ENCODE measurements at regions not wholly inside any gene's neighbourhood (a gene's known extent, or its start where the extent isn't known, plus 50 kb on each side); places are given as distances from the start of the nearest gene placed in this dataset.

GRCh38 chr18:22325396-22325795 lies 92.3 kb downstream of the CTAGE1 start:
- 96% methylated on average over 8 of the region's 8 CpGs for WGBS (ENCODE audit: low lambda C conversion rate, missing lambda C conversion rate)
- Histone ChIP-seq H3K9me2 (replicated peaks; ENCODE audit: insufficient read depth) (no peaks in the 10 kb centered on the region), H3K27me3 (no peaks in the 10 kb centered on the region), H3K4me3 (no peak overlapping the region), H3K27ac (no peak overlapping the region), H4K20me1 (ENCODE audit: insufficient read depth, poor library complexity, severe bottlenecking) (no peaks in the 10 kb centered on the region), H2AFZ (no peak overlapping the region), H3K36me3 (replicated peaks; ENCODE audit: insufficient read depth, low read depth) (no peaks in the 10 kb centered on the region), H3K4me1 (ENCODE audit: insufficient read depth) (peaks cover 14% of the 10 kb centered on the region), H3K79me2 (no peaks in the 10 kb centered on the region), H3K9me3 (ENCODE audit: low read depth) (no peaks in the 10 kb centered on the region), H3K4me2 (no peak overlapping the region)
- TF ChIP-seq, protein P1, sequence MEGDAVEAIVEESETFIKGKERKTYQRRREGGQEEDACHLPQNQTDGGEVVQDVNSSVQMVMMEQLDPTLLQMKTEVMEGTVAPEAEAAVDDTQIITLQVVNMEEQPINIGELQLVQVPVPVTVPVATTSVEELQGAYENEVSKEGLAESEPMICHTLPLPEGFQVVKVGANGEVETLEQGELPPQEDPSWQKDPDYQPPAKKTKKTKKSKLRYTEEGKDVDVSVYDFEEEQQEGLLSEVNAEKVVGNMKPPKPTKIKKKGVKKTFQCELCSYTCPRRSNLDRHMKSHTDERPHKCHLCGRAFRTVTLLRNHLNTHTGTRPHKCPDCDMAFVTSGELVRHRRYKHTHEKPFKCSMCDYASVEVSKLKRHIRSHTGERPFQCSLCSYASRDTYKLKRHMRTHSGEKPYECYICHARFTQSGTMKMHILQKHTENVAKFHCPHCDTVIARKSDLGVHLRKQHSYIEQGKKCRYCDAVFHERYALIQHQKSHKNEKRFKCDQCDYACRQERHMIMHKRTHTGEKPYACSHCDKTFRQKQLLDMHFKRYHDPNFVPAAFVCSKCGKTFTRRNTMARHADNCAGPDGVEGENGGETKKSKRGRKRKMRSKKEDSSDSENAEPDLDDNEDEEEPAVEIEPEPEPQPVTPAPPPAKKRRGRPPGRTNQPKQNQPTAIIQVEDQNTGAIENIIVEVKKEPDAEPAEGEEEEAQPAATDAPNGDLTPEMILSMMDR (IDR thresholded peaks at IDR 0.05; ENCODE audit: poor library complexity) = no peak
- no peak for TF ChIP-seq EZH2 (IDR thresholded peaks at IDR 0.05; ENCODE audit: borderline replicate concordance)
- TF ChIP-seq EZH2phosphoT487 (IDR thresholded peaks at IDR 0.05; ENCODE audit: low read depth, severe bottlenecking, unreplicated experiment) = no peak
- DNase-seq (ENCODE audit: low spot score) = no peak

DNA sequence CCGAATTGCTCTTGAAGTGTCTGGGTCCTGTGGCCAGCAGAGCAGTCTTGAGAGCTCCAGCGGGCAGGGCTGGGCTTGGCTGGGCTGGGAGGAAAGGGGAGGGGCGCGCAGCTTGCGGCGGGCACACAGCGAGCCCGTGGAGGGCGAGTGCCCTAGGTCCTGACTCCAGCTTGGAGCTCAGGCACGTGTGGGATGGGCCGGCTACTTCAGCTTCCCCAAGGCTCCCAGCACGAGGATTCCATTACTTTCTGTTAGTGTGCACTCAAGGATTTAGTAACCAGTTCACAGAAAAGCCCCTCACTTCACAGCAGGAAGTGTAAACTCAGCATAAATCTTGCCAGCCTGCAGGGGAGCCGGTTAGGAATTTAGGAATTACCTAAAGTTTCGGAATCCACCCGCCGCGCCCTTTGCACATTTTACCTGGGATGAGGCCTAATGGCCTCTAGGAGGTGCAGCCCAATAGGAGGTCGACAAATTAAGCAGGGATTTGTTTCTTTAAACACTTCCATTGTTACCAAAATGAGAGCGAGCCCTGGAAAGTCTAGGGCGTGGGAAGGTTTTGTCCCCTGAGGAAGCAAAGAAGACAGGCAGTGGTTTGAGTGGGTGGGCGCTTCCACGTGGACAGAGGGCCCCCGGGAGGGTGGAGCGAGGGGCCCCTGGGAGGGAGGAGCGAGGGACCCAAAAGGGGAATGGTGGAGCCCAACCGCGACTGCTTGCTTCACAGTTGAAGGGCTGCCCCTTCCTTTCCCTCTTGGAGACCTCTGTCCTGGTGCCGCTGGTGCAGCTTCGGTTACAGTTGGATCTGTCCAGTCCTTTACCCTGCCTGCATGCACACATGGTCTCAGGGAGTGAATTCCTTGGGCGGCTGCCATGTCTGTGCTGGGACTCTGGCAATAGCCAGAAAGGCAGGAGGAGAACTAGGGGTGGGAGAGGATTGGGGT lies 93.3 kb downstream of the CTAGE1 start:
- Histone ChIP-seq H3K79me2 (no peaks in the 10 kb centered on the region), H3K4me3 (peak overlapping the region; percentile 12), H2AFZ (peak overlapping the region; percentile 49), H4K20me1 (ENCODE audit: insufficient read depth, poor library complexity, severe bottlenecking) (no peaks in the 10 kb centered on the region), H3K36me3 (replicated peaks; ENCODE audit: insufficient read depth, low read depth) (no peaks in the 10 kb centered on the region), H3K27ac (peak overlapping the region; percentile 12), H3K4me1 (ENCODE audit: insufficient read depth) (peaks cover 14% of the 10 kb centered on the region), H3K4me2 (peak overlapping the region; percentile 73), H3K9me3 (ENCODE audit: low read depth) (no peaks in the 10 kb centered on the region), H3K27me3 (no peaks in the 10 kb centered on the region), H3K9me2 (replicated peaks; ENCODE audit: insufficient read depth) (no peaks in the 10 kb centered on the region)
- peak; percentile 70 for DNase-seq (ENCODE audit: low spot score)
- WGBS (ENCODE audit: low lambda C conversion rate, missing lambda C conversion rate) = 18% methylated on average over 26 of the region's 30 CpGs
- TF ChIP-seq EZH2phosphoT487 (IDR thresholded peaks at IDR 0.05; ENCODE audit: low read depth, severe bottlenecking, unreplicated experiment) = no peak
- TF ChIP-seq, protein P1 (IDR thresholded peaks at IDR 0.05; ENCODE audit: poor library complexity) = peak; percentile 35
- TF ChIP-seq EZH2 (IDR thresholded peaks at IDR 0.05; ENCODE audit: borderline replicate concordance) = no peak

DNA sequence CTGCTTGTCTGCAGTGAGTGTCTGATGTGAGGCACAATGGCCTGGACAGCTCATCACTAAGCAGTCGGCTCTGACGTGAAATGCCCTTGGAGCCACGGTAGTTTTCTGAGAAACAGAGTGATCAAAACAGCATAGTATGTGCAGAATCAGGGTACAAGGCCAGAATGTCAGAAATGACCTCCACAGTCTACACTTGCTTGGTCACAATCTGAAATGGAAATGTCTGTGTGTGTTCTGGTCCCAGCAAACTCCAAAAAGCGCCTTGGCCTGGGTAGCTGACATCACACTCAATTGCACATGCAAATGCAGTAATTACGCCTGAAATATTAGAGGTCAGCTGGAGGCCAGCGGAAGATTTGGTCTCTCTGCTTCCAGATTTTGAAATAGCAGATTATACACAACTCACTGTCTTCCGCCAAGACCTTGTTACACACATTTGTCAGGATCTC lies 95.4 kb downstream of the CTAGE1 start:
- Histone ChIP-seq H3K79me2 (no peaks in the 10 kb centered on the region), H3K36me3 (replicated peaks; ENCODE audit: insufficient read depth, low read depth) (no peaks in the 10 kb centered on the region), H2AFZ (no peak overlapping the region), H3K4me1 (ENCODE audit: insufficient read depth) (peaks cover 24% of the 10 kb centered on the region), H3K27ac (peak overlapping the region; percentile 70), H3K9me2 (replicated peaks; ENCODE audit: insufficient read depth) (no peaks in the 10 kb centered on the region), H4K20me1 (ENCODE audit: insufficient read depth, poor library complexity, severe bottlenecking) (no peaks in the 10 kb centered on the region), H3K4me2 (no peak overlapping the region), H3K9me3 (ENCODE audit: low read depth) (no peaks in the 10 kb centered on the region), H3K27me3 (no peaks in the 10 kb centered on the region), H3K4me3 (no peak overlapping the region)
- WGBS (ENCODE audit: low lambda C conversion rate, missing lambda C conversion rate) = 71% methylated on average over 7 of the region's 7 CpGs
- TF ChIP-seq EZH2phosphoT487 (IDR thresholded peaks at IDR 0.05; ENCODE audit: low read depth, severe bottlenecking, unreplicated experiment) (no peak), EZH2 (IDR thresholded peaks at IDR 0.05; ENCODE audit: borderline replicate concordance) (no peak)
- TF ChIP-seq, protein P1 (IDR thresholded peaks at IDR 0.05; ENCODE audit: poor library complexity) = no peak
- DNase-seq (ENCODE audit: low spot score) = no peak

Data from hepatocyte (in vitro differentiated cells).